Common myeloid progenitor, CD34-positive (primary cell): ENCODE measurements at regions not wholly inside any gene's neighbourhood (a gene's known extent, or its start where the extent isn't known, plus 50 kb on each side); places are given as distances from the start of the nearest gene placed in this dataset.
A peak's percentile ranks its signal among the peaks of the same experiment; 100 is the strongest.
"Not testable (repeated sequence)": the region's sequence is repeated elsewhere in the genome, so short reads cannot be mapped to it uniquely, and the experiment has no call there.

Source experiments
- CTCF ChIA-PET: fragments of 350-600 bp; sonication (Branson Sonifier 250); formaldehyde crosslinking; loops from one replicate; lab custom pipeline; 2021; ENCODE audit warnings: antibody characterized with exemption; lab: Charles Lee
- POLR2A ChIA-PET: fragments of 350-600 bp; sonication (Branson Sonifier 250); formaldehyde crosslinking; loops from one replicate; lab custom pipeline; 2021; ENCODE audit warnings: antibody characterized with exemption; lab: Charles Lee
- DNase-seq, 3 donors: peaks; one replicate each; pipeline versions ENCODE4 v3.0.0 to v3.0.0-alpha.2; 2013
- H3K27ac ChIP-seq, 2 experiments: 1 replicate in 1 of 2; 2 replicates in 1 of 2; pipeline ENCODE4 v1.7.0; 2013; ENCODE audit warnings: inconsistent platforms in 2 of 2, low read length in 2 of 2, mild to moderate bottlenecking in 2 of 2, low read depth in 1 of 2, moderate library complexity in 1 of 2; ENCODE audit not compliant: severe bottlenecking in 2 of 2, insufficient read depth in 1 of 2, poor library complexity in 1 of 2
- H3K27me3 ChIP-seq, 5 experiments: replicated peaks in 2 of 5; 1 replicate in 3 of 5; 2 replicates in 2 of 5; pipeline versions ENCODE4 v1.6.1 to v1.7.0; 2013; ENCODE audit warnings: low read length in 4 of 5, mild to moderate bottlenecking in 2 of 5, moderate library complexity in 2 of 5, inconsistent platforms in 1 of 5; ENCODE audit not compliant: insufficient read depth in 5 of 5, control insufficient read depth in 4 of 5
- H3K36me3 ChIP-seq, 4 experiments: 1 replicate in 2 of 4; 2 replicates in 2 of 4; pipeline versions ENCODE4 v1.6.1 to v1.7.0; 2013; ENCODE audit warnings: low read length in 3 of 4, control low read depth in 1 of 4, mild to moderate bottlenecking in 1 of 4; ENCODE audit not compliant: control insufficient read depth in 4 of 4, insufficient read depth in 4 of 4
- H3K4me1 ChIP-seq, 4 experiments: 1 replicate in 3 of 4; 2 replicates in 1 of 4; pipeline versions ENCODE4 v1.6.1 to v1.7.1; 2013; ENCODE audit warnings: low read length in 3 of 4, mild to moderate bottlenecking in 3 of 4, control low read depth in 1 of 4, inconsistent platforms in 1 of 4, moderate library complexity in 1 of 4; ENCODE audit not compliant: control insufficient read depth in 4 of 4, insufficient read depth in 4 of 4; ENCODE audit errors: control extremely low read depth in 1 of 4
- H3K4me3 ChIP-seq, 7 experiments: 1 replicate in 4 of 7; 2 replicates in 3 of 7; pipeline versions ENCODE4 v1.5.1 to v1.7.0; 2013; ENCODE audit warnings: mild to moderate bottlenecking in 7 of 7, low read length in 6 of 7, moderate library complexity in 6 of 7, inconsistent platforms in 2 of 7, low read depth in 2 of 7, control low read depth in 1 of 7; ENCODE audit not compliant: insufficient read depth in 4 of 7, control insufficient read depth in 1 of 7; ENCODE audit errors: extremely low read depth in 1 of 7
- H3K9me3 ChIP-seq, 5 experiments: 1 replicate in 4 of 5; 2 replicates in 1 of 5; pipeline versions ENCODE4 v1.6.1 to v1.7.1; 2013; ENCODE audit warnings: low read length in 4 of 5, mild to moderate bottlenecking in 2 of 5, inconsistent platforms in 1 of 5, low read depth in 1 of 5, moderate library complexity in 1 of 5; ENCODE audit not compliant: control insufficient read depth in 4 of 5, insufficient read depth in 2 of 5; ENCODE audit errors: control extremely low read depth in 1 of 5
- WGBS: methylation state at CpG from one replicate; pipeline ENCODE4 v1.1.5; 2013; ENCODE audit not compliant: insufficient coverage; 5-methylcytosine and 5-hydroxymethylcytosine counted together

DNA sequence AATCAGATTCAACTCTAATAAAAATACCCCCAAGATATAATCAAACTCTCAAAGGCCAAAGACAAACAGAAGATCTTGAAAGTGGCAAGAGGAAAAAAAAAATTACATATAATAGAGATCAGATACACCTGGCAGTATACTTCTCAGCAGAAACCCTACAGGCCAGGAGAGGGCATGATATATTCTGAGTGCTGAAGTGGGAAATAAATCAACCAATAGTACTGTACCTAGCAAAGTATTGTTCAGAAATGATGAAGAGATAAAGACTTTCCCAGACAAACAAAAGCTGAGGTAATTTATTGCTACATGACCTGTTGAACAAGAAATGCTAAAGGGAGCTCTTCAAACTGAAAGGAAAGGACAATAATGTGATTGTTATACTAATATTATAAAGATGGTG, 291.9 kb downstream of the SH2D4B start:
- CTCF ChIA-PET, result no interaction called here
- H3K9me3 ChIP-seq, result peaks cover 2 to 17% (median 7%) of the 10 kb centered on the region in 5 experiments
- H3K4me1 ChIP-seq, result no peaks in the 10 kb centered on the region
- no peak overlapping the region for H3K27ac ChIP-seq
- POLR2A ChIA-PET, result no interaction called here
- H3K4me3 ChIP-seq, result no peak overlapping the region
- H3K36me3 ChIP-seq, result no peaks in the 10 kb centered on the region
- H3K27me3 ChIP-seq, result no peaks in the 10 kb centered on the region
- no peak for DNase-seq

GRCh38 chr10:80832693-80833092, 295.0 kb downstream of the SH2D4B start:
- H3K4me3 ChIP-seq, POLR2A ChIA-PET, CTCF ChIA-PET, H3K27me3 ChIP-seq, H3K4me1 ChIP-seq, H3K27ac ChIP-seq, H3K36me3 ChIP-seq, DNase-seq: not testable (repeated sequence)
- H3K9me3 ChIP-seq, result peaks cover 2 to 17% (median 6%) of the 10 kb centered on the region in 5 experiments
- no CpG with 5 or more reads among the region's 1 CpG for WGBS

DNA sequence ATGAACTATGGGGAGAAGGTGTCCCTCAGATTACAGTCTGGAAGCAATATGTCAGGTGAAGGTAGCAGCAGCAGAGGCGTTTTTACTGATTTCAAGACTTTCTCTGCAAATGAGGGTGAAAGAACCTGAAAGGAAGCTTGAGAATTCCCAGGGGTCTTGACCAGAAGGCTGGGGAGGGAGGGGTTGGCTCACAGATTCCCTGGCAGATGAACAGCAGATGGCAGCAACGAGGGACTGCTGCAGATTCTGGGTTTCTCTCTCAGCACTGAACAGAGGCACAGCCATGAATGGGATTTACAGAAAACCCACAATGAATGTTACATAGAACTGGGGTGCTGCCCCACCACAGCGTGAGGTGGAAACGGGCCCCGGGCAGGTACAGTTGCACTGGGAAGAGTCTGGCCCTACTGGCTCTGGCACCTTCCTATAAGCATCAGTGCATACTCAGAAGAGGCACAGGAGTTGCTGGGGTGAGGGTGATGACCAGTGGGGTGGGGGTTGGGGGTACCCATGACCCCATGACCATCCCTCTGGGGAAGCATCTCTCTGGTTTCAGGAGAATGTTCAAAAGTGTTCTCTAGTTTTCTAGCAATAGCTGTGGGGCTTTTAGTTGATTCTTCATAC, 317.8 kb downstream of the SH2D4B start:
- ChIA-PET POLR2A (no interaction called here), CTCF (interaction anchor here (0.7 to 2.9 kb wide), 6 partner anchors 34 to 324 kb away, joined by 3 to 8 read pairs (median 4); no protein-coding TSS in a partner anchor)
- Histone ChIP-seq H3K4me3 (no peak overlapping the region), H3K27ac (no peak overlapping the region), H3K4me1 (no peaks in the 10 kb centered on the region), H3K9me3 (no peaks in the 10 kb centered on the region), H3K36me3 (no peaks in the 10 kb centered on the region), H3K27me3 (peaks cover 0 to 2% (median 2%) of the 10 kb centered on the region in 5 experiments)
- WGBS, result 37% methylated on average over 4 of the region's 5 CpGs
- DNase-seq, result peak; percentile 4 to 19 (median 7)

DNA sequence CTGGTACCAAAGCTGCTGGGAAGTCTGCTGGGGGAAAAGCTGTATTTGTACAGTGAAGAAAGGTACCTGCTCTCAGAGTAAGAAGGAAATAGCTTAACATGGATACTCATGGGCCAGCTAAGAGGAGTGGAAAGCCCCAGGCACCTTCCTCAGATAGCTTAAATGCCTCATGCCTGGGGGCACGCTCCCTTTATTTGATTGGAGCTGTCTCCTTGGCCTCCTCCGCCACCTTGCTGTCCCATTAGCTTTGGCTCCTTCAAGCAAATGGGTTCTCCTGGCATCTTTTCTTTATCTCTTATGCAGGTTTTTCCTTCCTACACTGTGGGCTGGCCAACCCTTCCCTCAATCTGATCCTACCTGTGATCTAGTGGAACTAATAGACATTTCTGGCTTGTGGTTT, 318.5 kb downstream of the SH2D4B start:
- no peaks in the 10 kb centered on the region for H3K4me1 ChIP-seq
- peaks cover 0 to 2% (median 2%) of the 10 kb centered on the region in 5 experiments for H3K27me3 ChIP-seq
- H3K27ac ChIP-seq, result no peak overlapping the region
- CTCF ChIA-PET, result interaction anchor here (0.6 to 2.9 kb wide), 4 partner anchors 89 to 323 kb away, joined by 3 to 8 read pairs (median 5); no protein-coding TSS in a partner anchor
- POLR2A ChIA-PET, result no interaction called here
- no CpG with 5 or more reads among the region's 2 CpGs for WGBS
- DNase-seq, result no peak
- no peaks in the 10 kb centered on the region for H3K9me3 ChIP-seq
- H3K4me3 ChIP-seq, result no peak overlapping the region
- H3K36me3 ChIP-seq, result no peaks in the 10 kb centered on the region

- POLR2A ChIA-PET, CTCF ChIA-PET: not testable (repeated sequence)
Measured at GRCh38 chr10:80859279-80859678, 321.6 kb downstream of the SH2D4B start.

DNA sequence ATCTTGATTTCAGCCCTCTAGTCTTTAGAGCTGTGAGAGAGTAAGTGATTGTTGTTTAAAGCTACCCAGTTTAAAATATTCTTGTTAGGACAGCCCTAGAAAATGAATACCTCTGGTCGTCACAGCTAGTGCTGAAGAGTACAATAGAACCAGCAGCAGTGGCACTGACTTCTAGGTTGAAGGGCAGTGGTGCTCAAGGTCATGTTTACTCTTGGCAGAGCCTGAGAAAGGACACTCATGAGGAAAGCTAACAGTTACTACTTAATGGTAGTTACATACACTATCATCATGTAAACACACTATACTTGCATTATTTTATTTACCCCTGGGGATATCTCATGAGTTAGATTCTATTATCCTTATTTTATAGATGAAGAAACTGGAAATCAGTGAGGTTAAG, 323.0 kb downstream of the SH2D4B start:
- H3K4me3 ChIP-seq, result no peak overlapping the region
- H3K27ac ChIP-seq, result no peak overlapping the region
- POLR2A ChIA-PET, result no interaction called here
- H3K27me3 ChIP-seq, result peaks cover 0 to 4% (median 2%) of the 10 kb centered on the region in 5 experiments
- CTCF ChIA-PET, result interaction anchor here (0.6 kb wide), 1 partner anchor 69 kb away, joined by 3 read pairs; no protein-coding TSS in a partner anchor
- H3K36me3 ChIP-seq, result no peaks in the 10 kb centered on the region
- no peak for DNase-seq
- no peaks in the 10 kb centered on the region for H3K9me3 ChIP-seq
- no peaks in the 10 kb centered on the region for H3K4me1 ChIP-seq
- WGBS, result 100% methylated on average over 1 of the region's 1 CpG

More at GRCh38 chr10:80859279-80859678, 321.6 kb downstream of the SH2D4B start:
- H3K9me3 ChIP-seq, H3K36me3 ChIP-seq, H3K27ac ChIP-seq, H3K4me3 ChIP-seq, H3K27me3 ChIP-seq, H3K4me1 ChIP-seq, DNase-seq: not testable (repeated sequence)
- WGBS, result 100% methylated on average over 6 of the region's 22 CpGs

GRCh38 chr10:80861882-80862281, 324.2 kb downstream of the SH2D4B start:
- peak in 1 of 3 donors; percentile 4 for DNase-seq
- ChIA-PET CTCF (no interaction called here), POLR2A (no interaction called here)
- Histone ChIP-seq H3K27ac (no peak overlapping the region), H3K27me3 (peaks cover 0 to 4% (median 2%) of the 10 kb centered on the region in 5 experiments), H3K36me3 (no peaks in the 10 kb centered on the region), H3K4me3 (no peak overlapping the region), H3K9me3 (no peaks in the 10 kb centered on the region), H3K4me1 (no peaks in the 10 kb centered on the region)
